ENCODE measurements at regions not wholly inside any gene's neighbourhood (a gene's known extent, or its start where the extent isn't known, plus 50 kb on each side); places are given as distances from the start of the nearest gene placed in this dataset.

DNA sequence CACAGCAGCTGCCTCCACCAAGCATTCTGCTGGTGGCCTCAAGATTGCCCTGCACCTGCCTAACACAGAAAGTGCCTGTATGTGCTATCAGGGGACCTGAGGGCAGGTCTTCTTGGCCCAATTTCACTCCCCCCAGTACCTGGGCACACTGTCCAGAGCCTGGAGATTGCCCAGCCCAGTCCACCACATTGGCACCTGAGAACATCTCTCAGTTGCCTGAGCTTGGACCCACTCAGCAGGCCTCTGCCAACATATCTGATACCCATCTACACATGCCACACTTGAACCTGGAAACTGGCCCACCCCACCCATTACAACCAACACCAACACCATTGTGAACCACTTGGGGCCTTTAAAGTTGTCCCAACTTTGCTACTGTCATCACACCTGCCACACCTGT lies 1523.1 kb upstream of the CDH9 start:
- no peak overlapping the region for H3K27ac ChIP-seq (ENCODE audit: insufficient read depth, low read depth, low read length)
- H3K4me3 ChIP-seq (replicated peaks in 1 of 3; ENCODE audit: insufficient read depth in 1 of 3, low read depth in 1 of 3, low read length in 3 of 3) = no peak overlapping the region
- POLR2A ChIA-PET = no interaction called here
- TF ChIP-seq MYC (IDR thresholded peaks at IDR 0.05; ENCODE audit: low read depth, low read length) (no peak), FOS (IDR thresholded peaks at IDR 0.05; ENCODE audit: borderline replicate concordance, insufficient read depth, low read length) (no peak), JUN (IDR thresholded peaks at IDR 0.05; ENCODE audit: borderline replicate concordance, insufficient read depth, insufficient read length, low read depth) (no peak), POLR2AphosphoS5 (IDR thresholded peaks at IDR 0.05; ENCODE audit: insufficient read depth, low read depth, low read length) (no peak)
- intact Hi-C loops (cut with micrococcal nuclease) (no loop called here), dilution Hi-C loops (cut with MboI; ENCODE audit: extremely low pct_ligation_motif_present, low sequenced_read_pairs) (no loop called here)
- no peaks in the 10 kb centered on the region for H3K9me1 ChIP-seq (replicated peaks; ENCODE audit: control insufficient read depth, extremely low read depth, insufficient read depth, low read length)
- no peak overlapping the region for H3K9ac ChIP-seq (replicated peaks; ENCODE audit: extremely low read depth, insufficient read depth, low read length)
- FAIRE-seq = no peak
- CTCF ChIA-PET = no interaction called here
- BruUV-seq (replicated peaks) = no TSS peak
- H3K27me3 ChIP-seq (ENCODE audit: control insufficient read depth in 2 of 2, insufficient read depth in 2 of 2, low read length in 2 of 2) = no peaks in the 10 kb centered on the region
- no peak overlapping the region for H3K4me2 ChIP-seq (ENCODE audit: insufficient read depth, low read length)
- no peak overlapping the region for H2AFZ ChIP-seq (ENCODE audit: low read depth, low read length)
- H4K20me1 ChIP-seq (replicated peaks; ENCODE audit: control insufficient read depth, extremely low read depth, insufficient read depth, low read length) = no peaks in the 10 kb centered on the region
- H3K9me3 ChIP-seq (replicated peaks; ENCODE audit: control insufficient read depth, insufficient read depth, low read length) = peaks cover 5% of the 10 kb centered on the region
- no peaks in the 10 kb centered on the region for H3K4me1 ChIP-seq (ENCODE audit: control insufficient read depth, extremely low read depth, insufficient read depth, low read length)
- H3K36me3 ChIP-seq (ENCODE audit: control insufficient read depth in 2 of 2, extremely low read depth in 1 of 2, insufficient read depth in 2 of 2, low read length in 2 of 2) = no peaks in the 10 kb centered on the region
- no peak for DNase-seq (ENCODE audit: low read depth, low spot score)
- H3K79me2 ChIP-seq (ENCODE audit: control insufficient read depth, insufficient read depth, low read length) = no peaks in the 10 kb centered on the region

DNA sequence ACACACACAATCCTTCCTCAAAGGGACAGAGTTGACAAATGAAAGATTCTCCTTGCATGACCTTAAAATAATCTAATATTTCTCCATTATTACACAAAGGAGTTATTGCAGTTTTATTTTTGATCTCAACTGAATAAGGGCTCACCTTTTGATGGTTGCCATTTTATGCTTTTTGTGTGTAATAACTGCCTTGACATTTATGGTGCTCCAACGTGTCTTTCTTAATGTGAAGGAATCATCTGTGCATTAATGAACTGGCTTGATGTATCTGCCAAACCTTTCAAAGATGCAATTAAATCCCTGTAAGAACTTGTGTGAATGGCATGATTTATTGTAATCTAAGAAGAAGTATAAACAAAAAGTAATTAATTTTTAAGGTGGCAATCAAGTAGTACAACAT lies 1519.8 kb upstream of the CDH9 start:
- ChIA-PET POLR2A (no interaction called here), CTCF (no interaction called here)
- BruUV-seq (replicated peaks) = no TSS peak
- no peak for FAIRE-seq
- no peaks in the 10 kb centered on the region for H3K36me3 ChIP-seq (ENCODE audit: control insufficient read depth in 2 of 2, extremely low read depth in 1 of 2, insufficient read depth in 2 of 2, low read length in 2 of 2)
- no peaks in the 10 kb centered on the region for H4K20me1 ChIP-seq (replicated peaks; ENCODE audit: control insufficient read depth, extremely low read depth, insufficient read depth, low read length)
- no peaks in the 10 kb centered on the region for H3K27me3 ChIP-seq (ENCODE audit: control insufficient read depth in 2 of 2, insufficient read depth in 2 of 2, low read length in 2 of 2)
- H3K9me3 ChIP-seq (replicated peaks; ENCODE audit: control insufficient read depth, insufficient read depth, low read length) = peaks cover 5% of the 10 kb centered on the region
- no peaks in the 10 kb centered on the region for H3K79me2 ChIP-seq (ENCODE audit: control insufficient read depth, insufficient read depth, low read length)
- no peak overlapping the region for H3K27ac ChIP-seq (ENCODE audit: insufficient read depth, low read depth, low read length)
- no peak overlapping the region for H3K9ac ChIP-seq (replicated peaks; ENCODE audit: extremely low read depth, insufficient read depth, low read length)
- H3K9me1 ChIP-seq (replicated peaks; ENCODE audit: control insufficient read depth, extremely low read depth, insufficient read depth, low read length) = no peaks in the 10 kb centered on the region
- H2AFZ ChIP-seq (ENCODE audit: low read depth, low read length) = no peak overlapping the region
- no peaks in the 10 kb centered on the region for H3K4me1 ChIP-seq (ENCODE audit: control insufficient read depth, extremely low read depth, insufficient read depth, low read length)
- TF ChIP-seq FOS (IDR thresholded peaks at IDR 0.05; ENCODE audit: borderline replicate concordance, insufficient read depth, low read length) (no peak), EZH2 (IDR thresholded peaks at IDR 0.05; ENCODE audit: borderline replicate concordance, low read depth, low read length, severe bottlenecking) (no peak), JUN (IDR thresholded peaks at IDR 0.05; ENCODE audit: borderline replicate concordance, insufficient read depth, insufficient read length, low read depth) (no peak), GATA2 (IDR thresholded peaks at IDR 0.05; ENCODE audit: insufficient read depth, insufficient read length, low read depth, low read length) (no peak), MYC (IDR thresholded peaks at IDR 0.05; ENCODE audit: low read depth, low read length) (no peak), POLR2A (IDR thresholded peaks at IDR 0.05; ENCODE audit: low read depth, low read length) (no peak), POLR2AphosphoS5 (IDR thresholded peaks at IDR 0.05; ENCODE audit: insufficient read depth, low read depth, low read length) (no peak), MAX (IDR thresholded peaks at IDR 0.05; ENCODE audit: insufficient read depth, insufficient read length) (no peak)
- TF ChIP-seq, protein P1, sequence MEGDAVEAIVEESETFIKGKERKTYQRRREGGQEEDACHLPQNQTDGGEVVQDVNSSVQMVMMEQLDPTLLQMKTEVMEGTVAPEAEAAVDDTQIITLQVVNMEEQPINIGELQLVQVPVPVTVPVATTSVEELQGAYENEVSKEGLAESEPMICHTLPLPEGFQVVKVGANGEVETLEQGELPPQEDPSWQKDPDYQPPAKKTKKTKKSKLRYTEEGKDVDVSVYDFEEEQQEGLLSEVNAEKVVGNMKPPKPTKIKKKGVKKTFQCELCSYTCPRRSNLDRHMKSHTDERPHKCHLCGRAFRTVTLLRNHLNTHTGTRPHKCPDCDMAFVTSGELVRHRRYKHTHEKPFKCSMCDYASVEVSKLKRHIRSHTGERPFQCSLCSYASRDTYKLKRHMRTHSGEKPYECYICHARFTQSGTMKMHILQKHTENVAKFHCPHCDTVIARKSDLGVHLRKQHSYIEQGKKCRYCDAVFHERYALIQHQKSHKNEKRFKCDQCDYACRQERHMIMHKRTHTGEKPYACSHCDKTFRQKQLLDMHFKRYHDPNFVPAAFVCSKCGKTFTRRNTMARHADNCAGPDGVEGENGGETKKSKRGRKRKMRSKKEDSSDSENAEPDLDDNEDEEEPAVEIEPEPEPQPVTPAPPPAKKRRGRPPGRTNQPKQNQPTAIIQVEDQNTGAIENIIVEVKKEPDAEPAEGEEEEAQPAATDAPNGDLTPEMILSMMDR (IDR thresholded peaks at IDR 0.05; ENCODE audit: extremely low read depth in 1 of 2, insufficient read depth in 1 of 2, low read depth in 1 of 2, low read length in 2 of 2) = no peak
- no peak overlapping the region for H3K4me2 ChIP-seq (ENCODE audit: insufficient read depth, low read length)
- dilution Hi-C loops (cut with MboI; ENCODE audit: extremely low pct_ligation_motif_present, low sequenced_read_pairs) = no loop called here
- intact Hi-C loops (cut with micrococcal nuclease) = no loop called here
- no peak for DNase-seq (ENCODE audit: low read depth, low spot score)
- no peak overlapping the region for H3K4me3 ChIP-seq (replicated peaks in 1 of 3; ENCODE audit: insufficient read depth in 1 of 3, low read depth in 1 of 3, low read length in 3 of 3)

All from endothelial cell of umbilical vein (primary cell).